ENCODE measurements at regions not wholly inside any gene's neighbourhood (a gene's known extent, or its start where the extent isn't known, plus 50 kb on each side); places are given as distances from the start of the nearest gene placed in this dataset.
A peak's percentile ranks its signal among the peaks of the same experiment; 100 is the strongest.

DNA sequence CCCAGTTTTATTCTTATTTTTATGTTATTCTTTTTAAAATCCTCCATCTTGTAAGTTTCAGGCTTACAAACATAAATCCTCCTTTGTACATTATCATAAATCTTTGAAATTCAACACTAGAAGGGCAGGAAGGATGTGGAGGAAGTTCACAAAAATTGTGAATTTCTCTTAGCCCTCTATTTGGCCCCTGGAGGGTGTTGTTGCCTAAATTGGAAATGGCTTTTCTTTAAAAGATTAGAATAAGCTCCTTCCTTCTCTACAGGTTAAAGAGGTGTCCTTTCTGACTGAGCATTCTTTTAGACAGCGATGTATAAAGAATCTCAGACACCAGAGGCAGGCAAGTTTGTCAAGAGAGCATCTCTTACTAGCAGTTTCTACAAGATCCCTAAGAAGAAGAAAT is 391.7 kb upstream of the OR4E1 start:
- Histone ChIP-seq H2BK5ac (ENCODE audit: low read depth, low read length) (no peak overlapping the region), H2BK15ac (ENCODE audit: low read length) (no peak overlapping the region), H3K23me2 (ENCODE audit: low read depth, low read length) (no peaks in the 10 kb centered on the region; the same call in 1 of the 2 replicates), H4K5ac (ENCODE audit: insufficient read length, low read depth, low read length) (no peak overlapping the region), H3K56ac (replicated peaks; ENCODE audit: insufficient read length, low read depth, low read length) (no peak overlapping the region), H2AK5ac (ENCODE audit: low read depth, low read length) (no peak overlapping the region), H4K20me1 (replicated peaks in 1 of 2; ENCODE audit: control insufficient read depth in 1 of 2, insufficient read depth in 2 of 2, low read length in 2 of 2) (no peaks in the 10 kb centered on the region), H2BK12ac (ENCODE audit: low read depth, low read length) (no peak overlapping the region), H3K27ac (ENCODE audit: low read depth, low read length) (no peak overlapping the region), H3K79me2 (ENCODE audit: control insufficient read depth in 1 of 2, insufficient read depth in 2 of 2, low read length in 2 of 2) (no peaks in the 10 kb centered on the region), H3K36me3 (ENCODE audit: control insufficient read depth in 2 of 4, insufficient read depth in 4 of 4, low read length in 3 of 4) (no peaks in the 10 kb centered on the region), H3K23ac (ENCODE audit: insufficient read length) (no peak overlapping the region), H2BK120ac (replicated peaks; ENCODE audit: low read depth, low read length) (no peak overlapping the region), H2AFZ (ENCODE audit: low read length) (peak overlapping the region; percentile 42), H3K79me1 (ENCODE audit: low read depth, low read length) (no peaks in the 10 kb centered on the region), H3K9me3 (ENCODE audit: insufficient read depth in 2 of 2, low read depth in 1 of 2, low read length in 1 of 2) (no peaks in the 10 kb centered on the region), H3K9ac (replicated peaks in 1 of 4; ENCODE audit: extremely low read depth in 1 of 4, low read depth in 3 of 4, low read length in 3 of 4) (no peak overlapping the region), H3K14ac (ENCODE audit: insufficient read length) (no peak overlapping the region), H3K4me2 (ENCODE audit: insufficient read depth in 1 of 2, low read depth in 2 of 2, low read length in 2 of 2) (no peak overlapping the region), H3K4me3 (ENCODE audit: extremely low read depth in 1 of 4, insufficient read depth in 2 of 4, low read depth in 3 of 4, low read length in 4 of 4) (no peak overlapping the region), H3K18ac (ENCODE audit: extremely low read depth, low read length) (no peak overlapping the region), H3K4me1 (replicated peaks in 1 of 4; ENCODE audit: control insufficient read depth in 3 of 4, insufficient read depth in 4 of 4, low read length in 3 of 4) (no peaks in the 10 kb centered on the region), H3K4ac (replicated peaks; ENCODE audit: insufficient read length, low read depth, low read length) (no peak overlapping the region), H4K91ac (replicated peaks; ENCODE audit: insufficient read length, low read length) (no peak overlapping the region), H4K8ac (ENCODE audit: extremely low read depth, insufficient read depth, low read length) (no peak overlapping the region), H3K27me3 (replicated peaks in 1 of 4; ENCODE audit: control insufficient read depth in 3 of 4, extremely low read depth in 1 of 4, insufficient read depth in 3 of 4, low read length in 3 of 4) (no peaks in the 10 kb centered on the region), H2BK20ac (ENCODE audit: low read length) (no peak overlapping the region)
- POLR2A ChIA-PET (ENCODE audit: partially characterized antibody) = no interaction called here
- DNase-seq (ENCODE audit: low read depth in 1 of 2, low spot score in 2 of 2) (no peak), FAIRE-seq (no peak)
- CTCF ChIA-PET (ENCODE audit: partially characterized antibody) = interaction anchor here (1.5 to 3.5 kb wide), 3 partner anchors 11 to 34 kb away, joined by 4 to 13 read pairs (median 4); no protein-coding TSS in a partner anchor
- WGBS, 2 experiments (ENCODE audit: extremely low coverage in 1 of 2, insufficient coverage in 1 of 2, insufficient read length in 1 of 2, insufficient replicate concordance in 2 of 2, low coverage in 1 of 2, low lambda C conversion rate in 2 of 2, missing lambda C conversion rate in 1 of 2) = 89% methylated on average over 1 of the region's 1 CpG; no CpG with 5 or more reads in 1 of the 2 experiments
- TF ChIP-seq EGR1 (IDR thresholded peaks at IDR 0.05; ENCODE audit: borderline replicate concordance, low read depth, low read length) (no peak), CTBP2 (IDR thresholded peaks at IDR 0.05; ENCODE audit: borderline replicate concordance, insufficient read depth, insufficient read length, low read length) (no peak), CEBPB (IDR thresholded peaks at IDR 0.05; ENCODE audit: low read depth, low read length) (no peak), SIX5 (IDR thresholded peaks at IDR 0.05; ENCODE audit: low read depth, low read length) (no peak), ATF3 (IDR thresholded peaks at IDR 0.05; ENCODE audit: insufficient read depth, low read depth, low read length) (no peak), FOSL1 (IDR thresholded peaks at IDR 0.05; ENCODE audit: insufficient read depth, low read depth, low read length) (no peak), KDM1A (IDR thresholded peaks at IDR 0.05; ENCODE audit: borderline replicate concordance, low read length) (no peak), PHF8 (conservative IDR thresholded peaks at IDR 0.05; ENCODE audit: low read depth, low read length) (no peak), POLR2AphosphoS5 (IDR thresholded peaks at IDR 0.05; ENCODE audit: low read depth, low read length) (no peak), SP2 (IDR thresholded peaks at IDR 0.05; ENCODE audit: low read length) (no peak), BCL11A (IDR thresholded peaks at IDR 0.05; ENCODE audit: low read depth in 2 of 2, low read length in 2 of 2) (no peak), ASH2L (IDR thresholded peaks at IDR 0.05; ENCODE audit: low read length) (no peak)
